Nephron progenitor cell (in vitro differentiated cells): ENCODE measurements at regions not wholly inside any gene's neighbourhood (a gene's known extent, or its start where the extent isn't known, plus 50 kb on each side); places are given as distances from the start of the nearest gene placed in this dataset.

Experiments
- DNase-seq: peaks from one replicate; pipeline ENCODE4 v3.0.0; 2021
- H3K27ac Mint-ChIP-seq: 2 replicates; pipeline ENCODE4 v1.8.0; 2021; ENCODE audit warnings: mild to moderate bottlenecking, moderate library complexity, mixed read lengths
- H3K27me3 Mint-ChIP-seq: 2 replicates; pipeline ENCODE4 v1.8.0; 2021; ENCODE audit warnings: mild to moderate bottlenecking, low read depth, mixed read lengths; ENCODE audit not compliant: poor library complexity
- H3K36me3 Mint-ChIP-seq: 2 replicates; pipeline ENCODE4 v1.8.0; 2021; ENCODE audit warnings: low read depth, mixed read lengths
- H3K4me1 Mint-ChIP-seq: 2 replicates; pipeline ENCODE4 v1.8.0; 2021; ENCODE audit warnings: mixed read lengths
- H3K4me3 Mint-ChIP-seq: 2 replicates; pipeline ENCODE4 v1.8.0; 2021; ENCODE audit warnings: mild to moderate bottlenecking, moderate library complexity, mixed read lengths
- H3K9me3 Mint-ChIP-seq: 2 replicates; pipeline ENCODE4 v1.8.0; 2021; ENCODE audit warnings: mild to moderate bottlenecking, moderate library complexity, mixed read lengths
- TF ChIP-seq, protein P1 (sequence below): fragments of 200-600 bp; sonication (generic); IDR thresholded peaks from 2 replicates; pipeline ENCODE4 v1.5.0; 2021; ENCODE audit warnings: antibody characterized with exemption

DNA sequence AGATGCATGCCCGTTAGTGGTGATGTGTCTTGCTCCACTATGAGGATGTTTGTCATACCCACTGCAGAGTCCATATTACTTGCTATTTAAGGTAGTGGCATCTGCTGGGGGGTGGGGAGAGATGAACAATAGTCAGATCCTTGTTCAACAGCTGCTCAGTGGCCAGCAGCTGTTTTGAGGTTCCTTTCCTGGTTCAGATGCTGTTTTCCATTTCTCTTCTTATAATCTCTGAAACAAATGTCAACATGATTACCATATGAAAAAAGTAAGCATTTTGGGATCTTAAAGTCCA, 1567.9 kb upstream of the TENM3 start:
- peaks cover 18% of the 10 kb centered on the region for H3K4me1 Mint-ChIP-seq
- no peak for DNase-seq
- no peak overlapping the region for H3K27ac Mint-ChIP-seq
- H3K36me3 Mint-ChIP-seq: no peaks in the 10 kb centered on the region
- TF ChIP-seq, protein P1, sequence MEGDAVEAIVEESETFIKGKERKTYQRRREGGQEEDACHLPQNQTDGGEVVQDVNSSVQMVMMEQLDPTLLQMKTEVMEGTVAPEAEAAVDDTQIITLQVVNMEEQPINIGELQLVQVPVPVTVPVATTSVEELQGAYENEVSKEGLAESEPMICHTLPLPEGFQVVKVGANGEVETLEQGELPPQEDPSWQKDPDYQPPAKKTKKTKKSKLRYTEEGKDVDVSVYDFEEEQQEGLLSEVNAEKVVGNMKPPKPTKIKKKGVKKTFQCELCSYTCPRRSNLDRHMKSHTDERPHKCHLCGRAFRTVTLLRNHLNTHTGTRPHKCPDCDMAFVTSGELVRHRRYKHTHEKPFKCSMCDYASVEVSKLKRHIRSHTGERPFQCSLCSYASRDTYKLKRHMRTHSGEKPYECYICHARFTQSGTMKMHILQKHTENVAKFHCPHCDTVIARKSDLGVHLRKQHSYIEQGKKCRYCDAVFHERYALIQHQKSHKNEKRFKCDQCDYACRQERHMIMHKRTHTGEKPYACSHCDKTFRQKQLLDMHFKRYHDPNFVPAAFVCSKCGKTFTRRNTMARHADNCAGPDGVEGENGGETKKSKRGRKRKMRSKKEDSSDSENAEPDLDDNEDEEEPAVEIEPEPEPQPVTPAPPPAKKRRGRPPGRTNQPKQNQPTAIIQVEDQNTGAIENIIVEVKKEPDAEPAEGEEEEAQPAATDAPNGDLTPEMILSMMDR: no peak
- H3K27me3 Mint-ChIP-seq: no peaks in the 10 kb centered on the region
- no peaks in the 10 kb centered on the region for H3K9me3 Mint-ChIP-seq
- H3K4me3 Mint-ChIP-seq: no peak overlapping the region

DNA sequence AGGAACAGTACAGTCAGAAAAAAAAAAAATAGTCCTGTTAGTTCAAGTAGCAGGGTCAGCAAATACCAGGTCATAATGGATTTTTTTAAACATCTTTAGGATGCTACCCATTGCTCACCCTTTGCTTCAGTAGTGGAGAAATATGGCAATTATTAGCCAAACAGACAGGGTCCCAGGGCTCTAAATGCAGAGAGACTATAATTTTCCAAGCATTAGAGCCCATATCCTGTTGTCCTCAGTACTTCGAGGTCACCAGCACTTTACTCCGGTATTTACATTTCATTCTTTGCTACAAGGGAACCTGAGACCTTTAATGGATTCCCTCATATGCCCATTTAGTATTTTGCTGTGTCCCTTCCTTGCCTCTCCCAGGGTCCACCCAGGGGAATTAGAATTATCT, 1562.9 kb upstream of the TENM3 start:
- H3K36me3 Mint-ChIP-seq: no peaks in the 10 kb centered on the region
- H3K4me3 Mint-ChIP-seq: no peak overlapping the region
- no peak overlapping the region for H3K27ac Mint-ChIP-seq
- DNase-seq: no peak
- TF ChIP-seq, protein P1: no peak
- peaks cover 31% of the 10 kb centered on the region for H3K4me1 Mint-ChIP-seq
- H3K9me3 Mint-ChIP-seq: no peaks in the 10 kb centered on the region
- no peaks in the 10 kb centered on the region for H3K27me3 Mint-ChIP-seq

DNA sequence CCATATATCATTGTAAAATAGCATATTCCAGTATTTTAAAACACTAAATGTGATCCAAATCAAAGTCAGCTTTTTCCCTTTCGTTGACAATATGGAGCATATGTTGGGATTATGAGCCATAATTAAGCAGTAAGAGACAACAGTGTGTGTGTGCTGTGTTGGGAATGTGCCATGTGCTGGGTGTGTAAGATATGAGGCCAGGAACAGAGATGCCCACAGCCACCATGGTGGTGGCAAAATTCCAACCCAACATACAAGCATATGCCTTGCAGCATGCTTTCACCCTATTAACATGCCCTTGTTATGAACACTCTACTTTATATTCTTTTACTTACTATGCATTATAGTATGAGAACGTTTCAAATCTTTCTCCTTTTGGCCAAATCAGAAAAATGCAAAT, 1560.4 kb upstream of the TENM3 start:
- Mint-ChIP-seq H3K27me3 (no peaks in the 10 kb centered on the region), H3K4me3 (no peak overlapping the region), H3K36me3 (no peaks in the 10 kb centered on the region), H3K4me1 (peaks cover 29% of the 10 kb centered on the region), H3K9me3 (no peaks in the 10 kb centered on the region), H3K27ac (no peak overlapping the region)
- TF ChIP-seq, protein P1: no peak
- DNase-seq: no peak

DNA sequence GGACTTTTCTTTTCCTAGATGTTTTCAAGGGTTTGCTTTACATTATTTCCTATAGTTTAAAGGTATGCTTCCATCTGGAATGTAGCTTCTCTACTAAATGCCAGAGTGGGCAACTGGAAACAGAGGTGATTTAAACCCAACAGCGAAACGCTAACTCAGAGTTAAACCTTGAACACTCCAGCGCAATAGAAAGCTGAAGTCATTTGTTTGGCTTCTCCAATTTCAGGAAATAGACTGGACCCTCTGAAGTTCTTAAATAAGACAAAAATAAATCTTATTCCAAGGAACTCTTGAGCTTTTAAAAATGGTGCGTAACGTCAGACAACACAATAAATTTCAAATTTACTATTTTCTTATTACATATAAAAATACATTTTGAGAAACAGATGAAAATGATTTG, 1560.0 kb upstream of the TENM3 start:
- Mint-ChIP-seq H3K4me1 (peaks cover 32% of the 10 kb centered on the region), H3K9me3 (no peaks in the 10 kb centered on the region), H3K27me3 (no peaks in the 10 kb centered on the region), H3K4me3 (no peak overlapping the region), H3K27ac (no peak overlapping the region), H3K36me3 (no peaks in the 10 kb centered on the region)
- no peak for DNase-seq
- TF ChIP-seq, protein P1: no peak

DNA sequence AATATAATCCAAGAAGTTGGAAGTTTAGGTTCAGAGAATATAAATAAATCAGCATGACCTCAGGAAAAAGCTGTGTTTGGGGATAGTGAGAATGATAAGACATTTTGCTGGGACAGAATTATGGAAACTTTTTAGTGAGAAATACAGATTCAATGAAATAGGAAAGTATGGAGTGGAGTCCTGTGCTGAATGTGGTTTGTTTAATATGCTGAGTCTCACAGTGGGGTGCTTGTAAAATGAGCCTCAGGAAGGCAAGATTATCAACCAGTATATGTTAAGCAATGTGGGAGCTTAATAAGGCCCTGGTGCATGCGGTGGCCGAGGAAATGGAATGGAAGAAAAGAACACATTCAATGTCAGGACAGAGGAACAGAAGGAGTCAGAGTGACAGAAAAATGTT, 1554.7 kb upstream of the TENM3 start:
- Mint-ChIP-seq H3K27me3 (no peaks in the 10 kb centered on the region), H3K27ac (no peak overlapping the region), H3K4me3 (no peak overlapping the region), H3K4me1 (peaks cover 20% of the 10 kb centered on the region), H3K9me3 (peaks cover 14% of the 10 kb centered on the region), H3K36me3 (no peaks in the 10 kb centered on the region)
- TF ChIP-seq, protein P1: no peak
- DNase-seq: no peak

DNA sequence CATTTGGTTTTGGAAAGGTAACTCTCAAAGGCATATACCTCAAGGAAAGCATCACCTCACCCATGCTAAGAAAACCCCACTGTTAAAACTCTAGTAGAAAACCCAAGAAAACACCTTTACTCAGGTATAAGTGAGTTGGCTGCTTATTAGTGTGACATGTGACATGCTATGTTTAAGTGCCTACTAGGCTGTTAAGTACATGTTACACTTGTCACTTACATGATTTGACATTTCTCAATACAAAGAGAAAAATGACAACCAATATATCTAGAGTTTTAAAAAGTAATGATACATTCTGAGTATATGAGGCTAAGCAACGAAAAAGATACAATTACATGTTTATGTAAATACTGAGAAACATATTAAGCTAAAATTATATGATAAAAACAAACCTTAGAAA, 1548.3 kb upstream of the TENM3 start:
- Mint-ChIP-seq H3K9me3 (peaks cover 31% of the 10 kb centered on the region), H3K27me3 (no peaks in the 10 kb centered on the region), H3K4me1 (peaks cover 17% of the 10 kb centered on the region), H3K4me3 (no peak overlapping the region), H3K27ac (no peak overlapping the region), H3K36me3 (peaks cover 7% of the 10 kb centered on the region)
- TF ChIP-seq, protein P1: no peak
- no peak for DNase-seq
